SIG-M5 (cell line): ENCODE measurements at regions not wholly inside any gene's neighbourhood (a gene's known extent, or its start where the extent isn't known, plus 50 kb on each side); places are given as distances from the start of the nearest gene placed in this dataset.
"Not testable (repeated sequence)": the region's sequence is repeated elsewhere in the genome, so short reads cannot be mapped to it uniquely, and the experiment has no call there.

ENCODE experiments used
- DNase-seq: peaks from one replicate; lab custom pipeline; 2025; lab: John Stamatoyannopoulos, UW

GRCh38 chr3:115254492-115255196 is 107.6 kb upstream of the ZBTB20 start:
- no peak for DNase-seq

GRCh38 chr3:115255197-115255585 is 108.1 kb upstream of the ZBTB20 start:
- DNase-seq = no peak

- no peak for DNase-seq
Measured at GRCh38 chr3:115270849-115271248, 123.8 kb upstream of the ZBTB20 start.

GRCh38 chr3:115272036-115272824 is 125.1 kb upstream of the ZBTB20 start:
- DNase-seq = no peak

GRCh38 chr3:115275896-115276295 is 128.8 kb upstream of the ZBTB20 start:
- DNase-seq = no peak

GRCh38 chr3:115279939-115280338 is 132.9 kb upstream of the ZBTB20 start:
- DNase-seq = no peak

- DNase-seq = no peak
Measured at GRCh38 chr3:115280506-115280905, 133.4 kb upstream of the ZBTB20 start.

GRCh38 chr3:115281697-115282675 is 134.9 kb upstream of the ZBTB20 start:
- DNase-seq = no peak

GRCh38 chr3:115284980-115285379 is 137.9 kb upstream of the ZBTB20 start:
- no peak for DNase-seq

- DNase-seq = no peak
Measured at GRCh38 chr3:115286529-115287197, 139.6 kb upstream of the ZBTB20 start.

- DNase-seq = no peak
Measured at GRCh38 chr3:115287198-115287597, 140.1 kb upstream of the ZBTB20 start.

- DNase-seq = no peak
Measured at GRCh38 chr3:115292131-115292530, 145.0 kb upstream of the ZBTB20 start.

- no peak for DNase-seq
Measured at GRCh38 chr3:115292677-115293165, 145.6 kb upstream of the ZBTB20 start.

GRCh38 chr3:115293321-115293720 is 146.2 kb upstream of the ZBTB20 start:
- no peak for DNase-seq

- DNase-seq = no peak
Measured at GRCh38 chr3:115301364-115301860, 154.3 kb upstream of the ZBTB20 start.

GRCh38 chr3:115317953-115318352 is 170.9 kb upstream of the ZBTB20 start:
- DNase-seq = not testable (repeated sequence)

GRCh38 chr3:115321400-115321805 is 174.3 kb upstream of the ZBTB20 start:
- no peak for DNase-seq

GRCh38 chr3:115322901-115323300 is 175.8 kb upstream of the ZBTB20 start:
- no peak for DNase-seq

GRCh38 chr3:115323380-115323779 is 176.3 kb upstream of the ZBTB20 start:
- DNase-seq = no peak

GRCh38 chr3:115324056-115324455 is 177.0 kb upstream of the ZBTB20 start:
- no peak for DNase-seq

- no peak for DNase-seq
Measured at GRCh38 chr3:115325539-115325938, 178.5 kb upstream of the ZBTB20 start.
